Immature natural killer cell (primary cell): ENCODE measurements at regions not wholly inside any gene's neighbourhood (a gene's known extent, or its start where the extent isn't known, plus 50 kb on each side); places are given as distances from the start of the nearest gene placed in this dataset.

Experiments used
- DNase-seq, 3 donors: peaks; one replicate each; pipeline ENCODE4 v3.0.0; 2022; ENCODE audit warnings: mixed read lengths in 1 of 3
- H3K27ac Mint-ChIP-seq, 6 donors: one replicate each; pipeline ENCODE4 v1.8.0; 2020; ENCODE audit warnings: mixed read lengths in 6 of 6, mild to moderate bottlenecking in 5 of 6, inconsistent platforms in 4 of 6, moderate library complexity in 3 of 6
- H3K27me3 Mint-ChIP-seq, 3 donors: one replicate each; pipeline ENCODE4 v1.8.0; 2020 to 2021; ENCODE audit warnings: low read depth in 3 of 3, mild to moderate bottlenecking in 3 of 3, mixed read lengths in 3 of 3, moderate library complexity in 3 of 3, inconsistent platforms in 1 of 3
- H3K36me3 Mint-ChIP-seq, 3 donors: one replicate each; pipeline ENCODE4 v1.8.0; 2020; ENCODE audit warnings: mixed read lengths in 3 of 3, inconsistent platforms in 2 of 3, mild to moderate bottlenecking in 2 of 3
- H3K4me1 Mint-ChIP-seq, 2 donors: one replicate each; pipeline ENCODE4 v1.8.0; 2020; ENCODE audit warnings: inconsistent platforms in 2 of 2, mild to moderate bottlenecking in 2 of 2, mixed read lengths in 2 of 2, moderate library complexity in 1 of 2
- H3K4me3 Mint-ChIP-seq, 5 donors: one replicate each; pipeline ENCODE4 v1.8.0; 2020; ENCODE audit warnings: mild to moderate bottlenecking in 5 of 5, mixed read lengths in 5 of 5, inconsistent platforms in 3 of 5, moderate library complexity in 3 of 5
- H3K9me3 Mint-ChIP-seq, 6 donors: one replicate each; pipeline ENCODE4 v1.8.0; 2020; ENCODE audit warnings: mild to moderate bottlenecking in 6 of 6, mixed read lengths in 6 of 6, inconsistent platforms in 4 of 6, moderate library complexity in 3 of 6

DNA sequence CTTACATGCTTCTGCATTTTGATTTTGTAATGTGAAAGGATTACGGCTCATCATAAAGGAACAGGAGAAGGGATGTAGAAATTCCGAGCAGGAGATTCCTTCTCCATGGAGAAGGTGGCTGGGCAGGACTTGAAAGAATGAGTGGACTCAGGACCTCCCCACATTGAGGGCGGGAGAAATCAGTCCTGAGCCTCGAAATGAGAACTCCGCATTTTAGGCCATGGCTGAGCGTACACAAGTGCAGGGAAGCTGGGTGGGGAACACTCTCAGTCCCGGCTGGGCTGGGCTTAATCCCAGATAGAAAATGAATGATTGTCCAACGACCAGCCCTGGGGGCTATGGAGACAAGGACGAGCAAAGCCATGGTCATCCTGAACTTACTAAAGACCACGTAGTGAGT lies 402.3 kb upstream of the POU3F1 start:
- Mint-ChIP-seq H3K4me3 (no peak overlapping the region), H3K27me3 (peaks cover 7 to 19% (median 8%) of the 10 kb centered on the region in 3 donors), H3K36me3 (no peaks in the 10 kb centered on the region), H3K27ac (no peak overlapping the region), H3K9me3 (no peaks in the 10 kb centered on the region), H3K4me1 (no peaks in the 10 kb centered on the region)
- no peak for DNase-seq

DNA sequence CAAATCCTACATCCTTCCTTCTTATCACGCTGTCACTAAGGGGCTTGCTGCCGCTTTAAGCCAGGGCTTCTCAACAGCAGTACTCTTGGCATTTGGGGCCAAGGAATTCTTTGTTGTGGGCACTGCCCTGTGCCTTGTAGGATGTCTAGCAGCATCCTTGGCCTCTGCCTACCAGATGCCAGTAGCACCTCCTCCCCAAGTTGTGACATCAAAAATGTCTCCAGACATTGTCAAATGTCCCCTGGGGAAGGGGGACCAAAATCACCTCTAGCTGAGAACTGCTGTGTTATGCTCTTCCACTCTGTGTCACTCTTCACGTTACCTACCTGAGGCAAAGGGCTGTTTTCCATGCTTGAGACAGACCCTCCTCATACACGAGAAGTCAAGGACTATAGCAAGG lies 400.3 kb upstream of the POU3F1 start:
- no peaks in the 10 kb centered on the region for H3K36me3 Mint-ChIP-seq
- no peaks in the 10 kb centered on the region for H3K4me1 Mint-ChIP-seq
- no peak for DNase-seq
- peaks cover 6 to 21% (median 11%) of the 10 kb centered on the region in 3 donors for H3K27me3 Mint-ChIP-seq
- no peak overlapping the region for H3K4me3 Mint-ChIP-seq
- no peak overlapping the region for H3K27ac Mint-ChIP-seq
- H3K9me3 Mint-ChIP-seq: no peaks in the 10 kb centered on the region

DNA sequence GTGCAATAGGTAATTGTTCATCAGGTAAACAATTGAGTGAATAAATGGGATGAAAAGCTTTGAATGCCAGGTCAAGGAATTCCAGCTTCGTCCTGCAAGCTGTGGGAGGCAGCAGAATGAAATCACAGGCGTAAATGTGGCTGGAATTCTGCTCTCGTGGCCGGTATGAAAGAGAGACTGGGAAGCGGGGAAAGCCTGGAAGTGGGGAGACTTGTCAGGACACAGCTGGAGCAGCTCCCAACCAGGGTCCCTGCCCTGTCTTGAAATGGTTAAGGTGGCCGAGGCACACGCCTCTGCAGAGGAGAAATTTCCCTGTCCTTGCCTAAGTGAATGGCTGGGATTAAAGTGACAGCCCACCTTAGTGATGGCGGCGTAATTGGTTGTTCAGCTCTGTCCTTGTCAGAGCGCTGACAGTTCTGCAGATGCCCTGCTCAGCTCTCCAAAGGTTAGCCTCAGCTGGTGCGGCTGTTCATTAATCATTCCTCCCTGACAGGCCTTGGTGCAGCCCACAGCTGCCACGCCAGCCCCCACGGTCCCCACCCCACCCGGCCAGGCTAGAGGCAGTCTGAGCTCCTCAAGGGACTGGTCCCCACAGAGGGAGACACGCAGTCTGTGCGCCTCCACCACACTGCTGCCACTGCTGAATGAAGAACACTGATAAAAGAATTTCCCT lies 398.3 kb upstream of the POU3F1 start:
- Mint-ChIP-seq H3K4me1 (no peaks in the 10 kb centered on the region), H3K27me3 (peaks cover 6 to 28% (median 16%) of the 10 kb centered on the region in 3 donors)
- DNase-seq: no peak

DNA sequence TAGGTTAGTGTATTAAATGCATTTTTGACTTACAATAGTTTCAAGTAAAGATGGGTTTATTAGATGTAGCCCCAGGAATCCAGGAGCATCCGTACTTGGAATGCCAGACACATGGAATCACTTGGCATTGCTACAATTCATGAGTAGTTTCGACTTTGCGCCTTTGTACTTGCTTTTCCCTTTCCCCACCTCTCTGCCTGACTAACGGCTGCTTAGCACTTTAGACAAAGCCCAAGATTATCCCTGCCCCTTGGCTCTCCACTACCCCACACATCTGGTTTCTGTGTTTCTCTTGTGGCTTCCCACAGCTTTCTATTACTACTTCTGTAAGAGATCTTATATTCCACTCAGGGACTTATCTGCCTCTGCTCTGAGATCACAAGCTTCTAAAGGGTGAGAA lies 397.7 kb upstream of the POU3F1 start:
- Mint-ChIP-seq H3K9me3 (peaks cover 0 to 15% (median 5%) of the 10 kb centered on the region in 6 donors), H3K4me3 (no peak overlapping the region), H3K27me3 (peaks cover 6 to 28% (median 16%) of the 10 kb centered on the region in 3 donors), H3K36me3 (no peaks in the 10 kb centered on the region), H3K27ac (no peak overlapping the region), H3K4me1 (no peaks in the 10 kb centered on the region)
- DNase-seq: no peak

More for the DNA sequence above, 398.3 kb upstream of the POU3F1 start:
- Mint-ChIP-seq H3K27ac (no peak overlapping the region), H3K9me3 (peaks cover 0 to 14% (median 5%) of the 10 kb centered on the region in 6 donors), H3K4me3 (no peak overlapping the region), H3K36me3 (no peaks in the 10 kb centered on the region)

DNA sequence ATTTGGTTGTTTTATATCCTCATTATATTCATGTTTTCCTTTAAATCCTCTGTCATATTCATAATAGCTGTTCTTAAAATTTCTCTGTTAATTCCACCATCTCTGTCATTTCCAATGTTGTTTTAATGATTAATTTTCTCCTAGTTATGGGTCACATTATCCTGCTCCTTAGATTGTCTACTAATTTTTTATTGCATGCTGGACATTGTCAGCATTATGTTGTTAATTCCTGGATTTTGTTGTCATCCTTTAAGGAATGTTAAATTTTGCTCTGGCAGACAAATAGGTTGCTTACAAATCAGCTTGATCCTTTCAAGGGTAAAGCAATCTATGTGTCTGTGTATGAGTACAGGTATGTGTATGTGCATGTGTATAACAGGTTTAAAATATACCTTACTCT lies 393.8 kb upstream of the POU3F1 start:
- Mint-ChIP-seq H3K36me3 (no peaks in the 10 kb centered on the region), H3K4me1 (no peaks in the 10 kb centered on the region), H3K27me3 (peaks cover 8 to 19% (median 16%) of the 10 kb centered on the region in 3 donors), H3K27ac (no peak overlapping the region), H3K9me3 (peaks cover 0 to 15% (median 5%) of the 10 kb centered on the region in 6 donors), H3K4me3 (no peak overlapping the region)
- no peak for DNase-seq

DNA sequence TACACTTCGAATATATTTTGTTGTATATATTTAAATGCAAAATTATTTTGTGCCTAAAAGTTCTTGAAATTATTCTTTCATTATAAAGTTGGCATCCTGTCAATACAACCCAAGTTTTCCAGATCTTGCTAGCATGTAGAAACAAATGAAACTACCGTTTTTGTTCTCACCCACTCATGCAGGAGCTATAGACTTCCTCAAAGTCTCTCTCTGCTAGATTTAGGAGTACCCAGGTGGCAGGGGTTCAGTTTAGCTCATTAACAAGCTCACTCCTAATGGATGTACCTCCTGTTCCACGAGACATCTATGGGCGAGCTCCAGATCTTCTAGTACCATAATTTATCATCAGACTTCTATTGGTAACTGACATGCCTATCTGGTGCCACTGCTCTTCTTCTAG lies 390.2 kb upstream of the POU3F1 start:
- Mint-ChIP-seq H3K4me3 (no peak overlapping the region), H3K36me3 (no peaks in the 10 kb centered on the region), H3K9me3 (peaks cover 0 to 15% (median 5%) of the 10 kb centered on the region in 6 donors), H3K27ac (no peak overlapping the region), H3K27me3 (peaks cover 8 to 12% (median 11%) of the 10 kb centered on the region in 3 donors), H3K4me1 (no peaks in the 10 kb centered on the region)
- DNase-seq: no peak

DNA sequence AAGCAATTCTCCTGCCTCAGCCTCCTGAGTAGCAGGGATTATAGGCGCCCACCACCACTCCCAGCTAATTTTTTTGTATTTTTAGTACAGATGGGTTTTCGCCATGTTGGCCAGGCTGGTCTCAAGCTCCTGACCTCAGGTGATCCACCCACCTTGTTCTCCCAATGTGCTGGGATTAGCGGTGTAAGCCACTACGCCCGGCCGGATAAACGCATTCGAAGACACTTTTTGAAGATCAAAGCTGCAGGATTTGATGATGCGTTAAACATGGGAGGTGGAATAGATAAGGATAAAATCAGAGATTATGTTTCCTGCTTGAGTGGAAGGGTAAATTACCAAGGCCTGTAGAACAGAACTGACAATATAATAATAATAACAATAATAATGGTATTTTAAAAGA lies 389.4 kb upstream of the POU3F1 start:
- peaks cover 8 to 9% (median 8%) of the 10 kb centered on the region in 3 donors for H3K27me3 Mint-ChIP-seq
- no peak overlapping the region for H3K4me3 Mint-ChIP-seq
- H3K9me3 Mint-ChIP-seq: peaks cover 0 to 10% (median 5%) of the 10 kb centered on the region in 6 donors
- no peak overlapping the region for H3K27ac Mint-ChIP-seq
- no peaks in the 10 kb centered on the region for H3K4me1 Mint-ChIP-seq
- H3K36me3 Mint-ChIP-seq: no peaks in the 10 kb centered on the region
- no peak for DNase-seq

DNA sequence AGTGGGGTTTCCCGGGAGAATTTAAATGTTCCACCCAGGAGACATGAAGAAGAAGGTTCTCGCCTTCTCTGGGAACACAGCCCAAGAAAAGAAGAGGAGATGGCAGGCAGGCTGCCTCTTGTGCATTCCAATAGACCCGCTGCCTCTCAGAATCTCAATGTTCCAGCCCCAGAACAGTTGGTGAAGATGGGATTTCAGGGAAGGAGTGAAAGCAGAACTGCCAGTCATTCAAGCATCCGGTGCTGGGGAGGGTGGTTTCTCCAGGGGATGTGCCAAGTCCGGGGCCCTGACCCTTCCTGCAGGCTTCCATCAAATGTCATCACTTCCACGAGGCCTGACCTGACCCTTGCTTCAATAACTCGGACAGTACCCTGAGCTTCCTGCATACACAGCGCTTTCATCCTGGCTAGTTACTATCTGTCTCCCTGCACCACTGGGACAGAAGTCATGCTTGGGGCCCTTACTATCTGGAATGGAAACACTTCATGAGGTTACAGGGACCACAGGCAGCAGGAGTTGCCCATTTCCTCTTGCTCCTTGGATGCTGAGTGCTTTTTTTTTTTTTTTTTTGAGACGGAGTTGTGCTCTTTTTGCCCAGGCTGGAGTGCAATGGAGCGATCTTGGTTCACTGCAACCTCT lies 386.6 kb upstream of the POU3F1 start:
- Mint-ChIP-seq H3K27me3 (peaks cover 4 to 6% (median 6%) of the 10 kb centered on the region in 3 donors), H3K4me3 (no peak overlapping the region), H3K36me3 (no peaks in the 10 kb centered on the region), H3K4me1 (no peaks in the 10 kb centered on the region), H3K27ac (no peak overlapping the region), H3K9me3 (no peaks in the 10 kb centered on the region)
- DNase-seq: no peak

DNA sequence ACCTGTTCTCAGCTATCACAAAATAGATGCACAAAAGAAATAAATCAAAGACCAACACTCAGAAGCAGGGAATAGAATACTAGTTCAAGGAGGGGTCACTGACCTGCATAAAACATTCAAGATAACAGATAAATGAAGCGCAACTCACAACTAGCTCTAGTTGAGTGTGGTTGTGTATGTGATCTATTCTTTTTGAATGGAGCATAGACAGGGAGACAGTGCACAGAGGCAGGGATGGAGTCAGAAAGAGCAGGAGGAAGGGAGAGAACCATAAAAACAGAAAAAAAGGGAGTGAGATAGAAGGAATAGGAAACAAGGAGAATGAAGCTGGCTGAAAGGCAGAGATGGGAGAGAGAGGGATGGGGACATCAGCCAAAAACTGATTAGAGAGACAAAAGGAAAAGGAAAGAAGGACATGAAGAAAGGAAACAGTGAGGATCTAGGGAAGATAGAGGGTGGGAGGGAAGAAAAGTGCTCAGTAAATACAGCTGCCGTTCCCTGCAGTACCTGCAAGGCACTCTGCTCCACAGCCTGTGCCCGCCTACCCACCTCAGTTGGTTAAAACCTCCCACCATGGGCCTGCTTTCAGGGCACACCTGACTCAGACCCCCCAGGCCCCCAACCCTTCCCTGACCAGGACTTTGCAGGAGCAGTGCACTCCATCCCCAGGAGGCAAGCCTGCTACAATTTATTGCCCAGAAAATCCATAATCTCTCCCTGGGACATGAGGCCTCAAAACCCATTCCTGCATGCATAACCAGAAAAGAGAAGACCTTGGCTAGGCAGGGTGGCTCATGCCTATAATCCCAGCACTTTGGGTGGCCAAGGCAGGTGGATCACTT lies 385.2 kb upstream of the POU3F1 start:
- no peak for DNase-seq
- Mint-ChIP-seq H3K27ac (no peak overlapping the region), H3K36me3 (no peaks in the 10 kb centered on the region), H3K27me3 (peaks cover 2 to 4% (median 4%) of the 10 kb centered on the region in 3 donors), H3K4me3 (no peak overlapping the region), H3K4me1 (no peaks in the 10 kb centered on the region), H3K9me3 (no peaks in the 10 kb centered on the region)

DNA sequence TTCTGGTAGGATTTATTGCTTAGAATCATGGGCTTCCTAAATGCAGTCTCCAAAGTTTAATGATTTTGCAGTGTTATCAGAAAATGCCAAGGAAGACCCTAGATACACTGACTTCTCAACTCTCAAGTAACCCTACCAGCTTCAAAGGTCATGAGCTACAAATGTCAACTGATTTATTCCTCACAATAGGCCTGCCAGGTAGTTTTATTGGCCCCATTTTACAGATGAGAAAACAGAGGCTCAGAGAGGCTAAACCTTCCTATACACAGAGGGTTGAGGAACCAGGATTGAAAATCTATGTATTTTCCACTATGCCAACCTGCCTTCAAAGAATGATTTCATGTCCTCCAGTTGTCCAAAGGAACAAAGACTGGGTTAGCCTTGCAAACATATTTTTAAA lies 384.4 kb upstream of the POU3F1 start:
- Mint-ChIP-seq H3K4me1 (no peaks in the 10 kb centered on the region), H3K27me3 (peaks cover 2 to 9% (median 6%) of the 10 kb centered on the region in 3 donors), H3K4me3 (no peak overlapping the region), H3K27ac (no peak overlapping the region), H3K36me3 (no peaks in the 10 kb centered on the region), H3K9me3 (no peaks in the 10 kb centered on the region)
- DNase-seq: no peak

DNA sequence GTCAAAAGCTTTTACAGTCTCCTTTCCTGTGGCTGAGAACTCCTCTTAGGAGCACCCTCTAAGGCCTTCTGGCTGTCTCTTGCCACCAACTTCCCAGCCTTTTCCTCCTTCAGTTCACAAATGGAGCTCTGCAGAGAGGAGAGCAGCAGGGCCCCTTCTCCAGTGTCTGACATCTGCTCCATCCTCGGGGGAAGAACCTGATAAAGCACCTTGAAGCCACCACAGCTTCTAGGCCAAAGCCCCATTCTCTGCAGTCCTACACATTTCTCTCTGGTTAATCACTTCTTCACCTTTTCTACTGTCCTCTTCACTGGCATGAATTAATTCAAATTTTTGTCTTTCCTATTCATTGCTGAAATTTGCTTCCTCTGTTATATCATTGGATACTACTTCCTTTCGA lies 378.1 kb upstream of the POU3F1 start:
- Mint-ChIP-seq H3K4me1 (no peaks in the 10 kb centered on the region), H3K9me3 (peaks cover 0 to 7% (median 1%) of the 10 kb centered on the region in 6 donors), H3K36me3 (no peaks in the 10 kb centered on the region), H3K27ac (no peak overlapping the region), H3K4me3 (no peak overlapping the region), H3K27me3 (peaks cover 4 to 10% (median 8%) of the 10 kb centered on the region in 3 donors)
- no peak for DNase-seq

DNA sequence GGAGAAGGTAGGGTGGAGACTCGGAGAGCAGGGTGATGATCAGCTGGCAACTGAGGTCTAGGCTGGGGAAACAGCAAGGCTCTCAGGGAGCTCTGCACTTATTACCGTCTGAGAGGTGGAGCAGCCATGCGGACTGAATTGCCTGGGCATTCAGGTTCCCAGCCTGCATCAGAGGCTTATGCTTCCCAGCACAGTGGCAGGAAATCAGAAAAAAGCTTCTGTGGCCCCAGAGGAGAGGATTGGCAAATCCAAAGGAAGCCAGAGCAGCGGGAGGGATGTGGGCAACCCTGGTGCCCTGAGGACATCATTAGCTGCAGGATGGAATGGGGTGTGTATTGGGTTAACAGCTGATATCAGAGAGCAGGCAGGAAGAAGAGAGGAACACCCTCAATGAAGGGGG lies 374.1 kb upstream of the POU3F1 start:
- Mint-ChIP-seq H3K4me1 (no peaks in the 10 kb centered on the region), H3K27ac (no peak overlapping the region), H3K4me3 (no peak overlapping the region), H3K27me3 (peaks cover 3 to 12% (median 6%) of the 10 kb centered on the region in 3 donors), H3K9me3 (peaks cover 0 to 7% (median 1%) of the 10 kb centered on the region in 6 donors), H3K36me3 (peaks cover 0 to 4% (median 0%) of the 10 kb centered on the region in 3 donors)
- no peak for DNase-seq

DNA sequence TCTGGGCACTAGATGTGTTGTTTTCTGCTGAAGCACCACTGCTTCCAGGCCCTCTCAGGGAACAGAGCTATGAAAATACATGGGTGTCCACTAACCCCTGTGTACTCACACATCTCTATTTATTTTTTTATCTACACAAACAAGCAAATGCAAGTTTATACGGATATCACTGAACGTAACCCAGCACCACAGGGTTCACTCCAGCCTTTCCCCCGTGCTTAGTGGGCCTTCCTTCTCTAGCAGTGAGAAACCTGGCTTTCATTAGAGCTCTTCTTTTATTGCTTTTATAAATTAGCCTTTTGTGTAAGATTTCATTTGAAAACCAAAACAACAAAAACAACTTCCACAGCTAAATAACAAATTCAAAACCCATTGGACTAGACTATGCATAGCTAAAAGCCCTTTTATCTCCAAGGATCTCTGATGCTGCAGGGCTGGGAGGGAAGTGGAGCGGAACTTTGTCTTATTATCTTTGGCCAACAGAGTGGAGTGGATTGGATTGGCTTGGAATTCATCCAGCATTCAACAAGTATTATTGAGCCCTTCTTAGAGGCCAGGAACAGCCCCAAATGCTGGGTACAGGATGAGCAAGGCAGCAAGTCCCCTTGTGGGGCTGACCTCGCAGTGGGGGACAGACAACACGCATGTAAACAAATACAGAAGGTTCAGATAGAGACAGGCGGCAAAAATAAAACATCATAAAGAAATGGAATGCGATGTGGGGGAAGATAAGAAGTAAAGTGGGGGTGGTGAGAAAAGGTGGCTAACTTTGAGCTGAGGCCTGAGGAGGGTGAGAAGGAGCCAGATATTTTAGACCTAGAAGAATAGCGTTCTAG lies 371.8 kb upstream of the POU3F1 start:
- peaks cover 0 to 4% (median 0%) of the 10 kb centered on the region in 3 donors for H3K36me3 Mint-ChIP-seq
- no peak for DNase-seq
- H3K4me3 Mint-ChIP-seq: no peak overlapping the region
- H3K27ac Mint-ChIP-seq: no peak overlapping the region
- no peaks in the 10 kb centered on the region for H3K4me1 Mint-ChIP-seq
- H3K27me3 Mint-ChIP-seq: peaks cover 2 to 12% (median 4%) of the 10 kb centered on the region in 3 donors
- H3K9me3 Mint-ChIP-seq: peaks cover 0 to 7% (median 2%) of the 10 kb centered on the region in 6 donors
